GM19238 (cell line): ENCODE measurements at regions not wholly inside any gene's neighbourhood (a gene's known extent, or its start where the extent isn't known, plus 50 kb on each side); places are given as distances from the start of the nearest gene placed in this dataset.
"Not testable (repeated sequence)": the region's sequence is repeated elsewhere in the genome, so short reads cannot be mapped to it uniquely, and the experiment has no call there.

Source experiments
- DNase-seq: peaks from one replicate; pipeline ENCODE4 v3.0.0; 2011; ENCODE audit warnings: low spot score; ENCODE audit not compliant: insufficient read length

DNA sequence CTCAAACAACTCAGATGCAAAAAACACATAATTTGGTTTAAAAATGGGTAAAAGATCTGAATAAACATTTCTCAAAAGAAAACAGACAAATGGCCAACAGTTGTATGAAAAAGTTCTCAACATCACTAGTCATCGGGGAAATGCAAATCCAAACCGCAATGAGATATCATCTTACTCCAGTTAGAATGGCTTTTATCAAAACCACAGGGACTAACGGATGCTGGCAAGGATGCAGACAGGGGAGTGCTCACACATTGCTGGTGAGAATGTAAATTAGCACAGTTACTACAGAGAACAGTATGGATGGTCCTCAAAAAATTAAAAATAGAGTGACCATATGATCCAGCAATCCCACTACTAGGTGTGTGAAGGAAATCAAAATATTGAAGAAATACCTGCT lies 589.1 kb upstream of the ADAMTS16 start:
- no peak for DNase-seq

DNA sequence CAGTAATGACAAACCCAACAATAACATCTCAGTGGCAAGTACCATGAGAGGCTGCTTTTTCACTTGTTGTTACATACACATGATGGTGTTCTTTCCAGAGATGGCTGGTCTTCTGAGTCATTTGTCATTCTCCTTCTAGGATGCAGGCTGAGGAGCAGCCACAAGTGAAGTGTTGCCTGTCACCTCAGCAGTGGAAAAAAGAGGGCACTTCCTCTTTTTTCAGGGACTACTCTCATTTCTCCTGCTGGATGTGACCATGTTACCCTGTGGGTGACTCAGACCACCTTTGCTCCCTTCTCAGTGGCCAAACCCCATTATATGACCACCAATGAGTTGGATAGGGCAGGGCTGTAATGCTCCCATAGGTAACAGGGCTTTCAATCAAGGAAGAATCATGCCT lies 587.0 kb upstream of the ADAMTS16 start:
- DNase-seq, result no peak

DNA sequence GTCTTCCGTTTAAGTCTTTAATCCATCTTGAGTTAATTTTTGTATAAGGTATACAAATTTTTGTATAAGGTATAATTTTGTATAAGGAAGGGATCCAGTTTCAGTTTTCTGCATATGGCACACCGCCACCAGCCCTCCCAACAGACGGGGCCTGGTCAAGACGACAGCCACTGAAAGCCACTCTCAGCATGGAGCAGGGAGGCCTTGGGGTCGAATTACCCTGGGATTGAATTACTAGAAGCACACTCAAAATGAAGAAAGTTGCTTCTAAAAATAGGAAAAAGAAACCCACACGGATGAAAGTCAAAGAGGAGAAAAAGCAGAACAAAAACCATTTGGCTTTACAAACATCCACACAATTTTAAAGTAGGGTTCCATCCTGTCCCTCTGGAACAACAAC lies 586.2 kb upstream of the ADAMTS16 start:
- DNase-seq, result no peak

DNA sequence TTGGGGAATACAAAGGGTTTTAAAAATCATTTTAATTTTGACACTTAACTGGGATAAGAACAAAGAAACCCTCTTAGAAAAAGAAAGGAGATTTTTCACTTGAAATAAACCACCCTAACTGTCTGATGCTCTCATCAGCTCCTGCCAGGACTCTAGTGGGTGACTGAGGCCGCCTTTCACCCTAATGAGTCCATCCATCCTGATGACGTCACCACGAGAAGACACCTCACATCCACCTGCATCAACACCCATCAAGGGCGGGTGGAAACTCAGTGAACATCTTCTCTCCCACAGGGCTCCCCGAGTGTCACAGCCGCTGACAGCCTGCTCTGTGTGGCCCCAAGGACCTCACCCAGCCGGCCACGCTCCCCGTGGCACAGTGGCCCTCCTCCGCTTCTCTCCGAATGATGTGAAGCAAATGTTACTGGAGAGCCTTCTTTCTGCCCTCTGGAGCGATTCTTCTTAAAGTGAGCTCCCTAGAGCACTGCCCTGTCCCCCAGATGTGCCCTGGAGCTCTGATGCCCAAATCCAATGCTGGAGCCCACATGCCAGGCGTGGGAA lies 584.3 kb upstream of the ADAMTS16 start:
- DNase-seq, result no peak

DNA sequence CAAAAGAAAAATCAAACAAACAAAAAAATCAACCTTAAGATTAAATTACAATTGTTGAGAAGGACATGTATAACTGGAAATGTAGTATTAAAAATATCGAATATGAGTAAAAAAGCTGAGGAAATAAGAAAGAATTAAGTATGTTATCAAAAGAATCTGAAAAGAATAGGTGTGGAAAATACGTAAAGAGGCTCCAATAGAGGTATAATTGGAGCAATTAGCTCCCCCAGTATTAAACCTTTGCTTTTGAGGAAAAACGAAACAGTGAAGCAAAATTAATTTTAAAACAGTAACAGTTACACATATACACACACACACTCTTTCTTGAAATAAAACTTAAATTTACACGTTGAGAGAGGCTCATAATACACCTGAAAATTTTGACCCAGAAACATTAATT lies 578.7 kb upstream of the ADAMTS16 start:
- DNase-seq, result no peak

DNA sequence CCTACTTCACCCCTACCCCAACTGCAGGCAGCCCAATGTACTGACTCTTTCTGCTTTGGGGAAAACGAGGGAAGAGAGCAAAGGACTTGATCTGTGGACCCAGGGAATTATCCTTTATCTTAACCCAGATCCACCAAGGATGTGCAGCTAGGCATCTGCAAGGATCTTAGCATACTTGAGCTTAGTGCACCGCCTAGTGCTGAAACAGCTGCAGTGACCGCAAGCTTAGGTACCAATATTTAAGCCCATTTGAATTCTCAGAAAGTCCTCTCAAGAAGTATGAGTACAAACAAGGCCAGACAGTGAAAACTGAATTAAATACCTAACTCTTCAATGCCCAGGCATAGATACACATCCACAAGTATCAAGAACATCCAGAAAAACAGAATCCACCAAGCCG lies 576.7 kb upstream of the ADAMTS16 start:
- DNase-seq, result no peak

DNA sequence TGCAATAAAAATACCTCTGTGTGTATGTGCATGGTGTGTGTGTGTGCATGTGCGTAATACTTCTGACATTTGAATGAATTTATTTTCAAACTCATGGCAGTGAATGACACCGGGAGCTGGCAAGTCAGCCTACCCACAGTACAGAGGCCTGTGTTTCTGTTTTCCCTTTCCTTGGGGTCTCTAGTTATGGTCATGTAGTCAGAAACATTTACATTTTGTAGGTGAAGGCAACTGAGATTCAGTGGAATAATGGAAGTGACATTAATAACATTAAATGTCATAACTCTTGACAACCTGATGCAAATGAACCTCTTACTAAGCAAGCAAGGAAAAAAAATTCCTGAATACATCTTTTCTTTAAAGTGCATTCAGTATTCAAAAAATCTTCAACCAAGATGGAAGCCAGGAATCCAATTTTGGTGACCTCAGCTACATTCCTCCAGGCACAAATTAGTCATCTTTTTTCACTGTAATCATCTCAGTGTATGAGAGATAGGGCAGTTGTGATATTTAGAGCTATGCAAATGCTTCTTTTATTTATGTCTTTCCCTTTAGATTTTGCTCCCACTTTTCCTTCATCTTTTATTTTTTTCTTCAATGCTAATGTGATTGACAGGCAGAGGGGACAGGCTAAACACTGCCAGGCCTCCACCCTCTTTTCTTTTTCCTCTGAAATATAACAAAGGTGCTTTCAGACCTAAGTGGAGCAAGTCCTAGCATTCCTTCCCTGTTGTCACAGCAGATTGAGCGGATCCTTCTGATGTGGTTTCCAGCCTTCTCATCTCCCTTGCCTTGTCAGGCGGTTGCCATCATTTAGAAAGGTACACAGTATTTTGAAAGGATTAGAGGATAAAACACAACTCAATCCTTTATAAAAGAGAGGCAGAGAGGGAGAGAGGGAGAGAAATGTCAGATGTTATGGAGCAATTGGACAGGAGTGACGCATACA lies 569.8 kb upstream of the ADAMTS16 start:
- DNase-seq, result no peak

DNA sequence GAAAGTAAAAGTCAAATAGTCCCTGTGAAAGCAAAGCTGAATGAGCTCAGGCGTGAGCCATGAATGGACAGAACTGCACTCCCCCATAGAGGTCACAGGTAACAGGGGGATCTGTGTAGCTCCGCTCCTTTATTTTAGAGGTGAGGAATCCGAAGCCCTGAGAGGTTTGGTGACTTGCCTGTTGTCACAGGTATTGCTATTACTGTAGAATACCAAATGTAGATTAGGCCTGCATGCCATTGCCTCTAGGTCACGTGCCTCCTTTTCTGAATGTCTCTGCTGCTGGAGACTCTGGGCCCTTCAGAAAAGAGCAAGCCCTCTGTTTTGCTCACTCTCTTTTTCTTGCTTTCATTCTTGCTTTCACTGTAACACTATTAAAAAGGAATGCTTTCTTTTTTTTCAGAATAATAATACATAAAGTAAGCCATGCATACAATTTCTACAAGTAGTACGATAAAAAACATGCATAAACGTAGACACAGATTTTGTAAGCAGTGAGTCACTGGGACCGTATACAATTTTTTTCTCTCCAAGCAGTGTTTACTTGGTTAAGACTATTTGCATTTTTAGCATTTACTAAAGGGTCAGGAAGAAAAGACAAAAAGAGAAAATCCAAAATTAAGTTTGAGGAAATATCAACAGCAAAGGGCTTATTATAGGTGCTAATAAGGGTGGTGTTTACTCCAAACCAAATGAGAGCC lies 568.7 kb upstream of the ADAMTS16 start:
- DNase-seq, result no peak

DNA sequence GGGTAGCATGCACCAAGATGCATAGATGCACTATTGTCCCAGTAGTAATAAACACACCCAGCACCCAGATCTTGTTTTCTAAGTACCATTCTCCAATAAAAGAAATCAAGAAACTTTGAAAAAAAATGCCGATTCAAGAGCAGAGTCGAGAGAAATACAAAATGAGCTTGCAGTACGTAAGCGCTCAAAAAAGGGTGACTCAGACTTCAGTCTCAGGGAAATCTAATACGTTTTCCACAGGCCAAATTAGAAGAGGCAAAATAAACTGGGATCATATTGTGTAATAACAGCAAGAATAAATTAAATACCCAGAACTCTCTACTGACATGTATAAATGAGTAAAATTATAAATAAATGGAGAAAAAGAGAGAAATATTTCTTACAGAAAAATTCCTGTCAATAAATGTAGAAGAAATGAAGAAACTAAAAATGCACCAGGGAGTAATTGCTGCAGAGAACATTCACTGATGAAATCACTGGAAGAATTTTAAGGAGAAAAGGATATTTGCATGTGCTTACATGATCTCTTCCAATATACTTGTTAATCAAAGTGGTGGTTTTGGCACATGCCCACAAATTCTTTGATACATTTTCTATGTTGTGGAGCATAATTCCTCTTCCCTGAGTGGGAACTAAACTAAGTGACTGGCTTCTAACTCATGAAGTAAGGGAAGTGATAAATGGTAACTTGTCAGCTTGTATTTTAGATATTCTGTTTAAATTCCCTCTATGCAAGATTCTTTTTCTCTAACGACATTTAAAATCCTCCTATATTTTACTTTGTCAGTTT lies 567.6 kb upstream of the ADAMTS16 start:
- DNase-seq, result no peak

DNA sequence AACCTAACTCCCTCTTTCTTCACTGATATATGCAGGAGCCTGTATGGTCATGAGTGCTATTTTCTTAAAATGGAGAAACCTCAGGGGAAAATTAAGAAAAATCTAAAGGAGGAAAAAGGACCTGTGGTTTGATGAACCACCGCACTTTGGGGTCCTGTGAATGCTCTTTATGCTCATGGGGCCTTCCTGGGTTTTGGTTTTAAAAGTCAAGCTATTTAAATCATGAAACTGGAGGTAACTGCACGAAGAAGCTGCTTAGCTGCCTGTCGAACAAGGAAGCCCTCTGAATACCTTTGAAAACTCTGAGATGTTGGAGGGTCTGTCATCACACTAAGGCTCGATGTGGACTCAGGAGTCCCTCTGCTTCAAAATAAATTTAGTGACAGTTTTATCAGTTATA lies 564.5 kb upstream of the ADAMTS16 start:
- DNase-seq, result no peak

DNA sequence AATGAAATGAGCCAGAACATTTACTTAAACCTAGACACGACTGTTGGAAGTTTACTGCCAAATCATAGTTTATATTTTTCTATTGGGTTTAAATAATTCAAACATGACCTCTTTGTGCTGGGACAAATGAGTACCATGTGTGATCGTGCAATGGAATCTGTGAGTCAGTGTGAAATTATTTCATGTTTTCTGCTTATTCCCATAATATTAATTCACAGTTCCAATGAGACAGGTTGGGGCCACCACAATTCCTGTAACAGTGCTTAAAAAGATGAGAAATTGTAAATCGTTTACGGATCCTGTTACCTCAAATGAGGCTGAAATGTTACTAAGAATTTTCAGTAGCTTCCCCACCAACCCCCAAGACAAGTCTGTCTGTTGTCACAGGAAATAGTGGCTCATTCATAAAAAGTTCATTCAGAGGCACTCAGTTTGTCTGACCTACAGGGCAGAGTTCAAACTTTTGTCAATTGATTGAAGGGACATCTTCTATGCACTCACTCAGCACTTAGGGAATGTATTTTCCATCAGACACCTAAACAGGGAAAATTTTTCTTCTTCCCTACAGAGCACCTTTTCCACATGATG lies 563.9 kb upstream of the ADAMTS16 start:
- no peak for DNase-seq

DNA sequence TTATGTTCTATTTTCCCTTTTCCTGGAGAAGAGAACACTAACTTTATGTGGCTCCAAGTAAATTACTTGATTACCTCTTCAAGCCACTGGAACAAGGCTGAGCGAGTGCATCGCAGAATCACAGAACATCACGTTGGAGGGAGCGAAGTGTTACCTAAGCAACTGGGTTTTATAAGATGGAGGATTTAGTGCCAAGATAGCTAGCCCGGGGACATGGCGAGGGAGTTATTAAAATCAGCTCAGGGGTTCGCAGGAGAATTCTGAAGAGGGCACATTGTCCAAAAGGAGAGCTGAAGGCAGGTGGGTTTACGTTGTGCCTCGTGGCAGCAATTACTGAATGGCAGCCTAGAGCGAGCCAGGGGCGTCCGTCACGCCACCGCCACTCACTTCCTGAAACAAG lies 563.2 kb upstream of the ADAMTS16 start:
- no peak for DNase-seq

DNA sequence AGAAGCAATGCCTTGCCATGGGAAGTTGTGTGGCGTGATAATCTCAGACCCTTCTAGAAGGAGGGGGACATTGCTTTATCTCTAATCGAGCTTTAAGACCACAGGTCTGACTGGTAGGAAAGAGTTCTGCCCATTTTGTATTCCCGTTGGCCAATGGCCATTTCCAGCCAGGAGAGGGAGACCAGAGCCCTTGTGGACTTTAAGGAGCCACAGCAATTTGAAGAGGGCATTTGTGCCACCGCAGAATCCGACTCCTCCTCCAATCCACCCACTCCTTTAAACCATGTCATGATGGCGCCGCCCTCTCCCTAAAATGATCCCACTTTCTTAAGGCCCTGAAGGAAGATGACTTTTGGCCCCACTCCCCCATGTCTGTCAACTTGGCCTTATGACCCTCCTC lies 560.5 kb upstream of the ADAMTS16 start:
- DNase-seq, result no peak

DNA sequence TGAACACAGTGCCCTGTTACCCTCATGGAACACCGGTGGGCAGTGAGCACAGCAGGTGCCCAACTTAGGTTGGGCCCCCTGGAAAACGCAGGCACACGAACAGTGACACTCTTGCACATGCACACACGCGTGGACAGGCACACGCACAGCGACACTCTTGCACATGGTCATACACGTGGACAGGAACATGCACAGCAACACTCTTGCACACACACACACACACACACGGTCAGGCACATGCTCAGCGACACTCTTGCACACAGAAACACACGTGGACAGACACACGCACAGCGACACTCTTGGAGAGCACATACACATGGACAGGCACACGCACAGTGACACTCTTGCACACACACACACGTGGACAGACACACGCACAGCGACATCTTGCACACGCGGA lies 559.4 kb upstream of the ADAMTS16 start:
- DNase-seq, result no peak

DNA sequence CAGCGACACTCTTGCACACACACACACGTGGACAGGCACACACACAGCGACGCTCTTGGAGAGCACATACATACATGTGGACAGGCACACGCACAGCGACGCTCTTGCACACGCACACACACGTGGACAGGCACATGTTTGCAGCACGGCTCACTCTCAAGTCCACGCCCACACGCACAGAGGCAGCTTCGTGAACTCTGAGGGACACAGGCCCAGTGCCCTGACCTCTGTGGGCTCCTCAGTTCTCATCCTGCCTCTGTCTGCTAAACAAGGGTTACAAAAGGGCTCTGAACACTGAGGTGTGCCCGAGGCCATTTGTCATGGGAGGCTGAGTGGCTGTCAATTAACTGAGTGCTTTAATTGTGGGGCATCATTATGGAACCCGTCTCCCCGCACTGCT lies 558.8 kb upstream of the ADAMTS16 start:
- no peak for DNase-seq

DNA sequence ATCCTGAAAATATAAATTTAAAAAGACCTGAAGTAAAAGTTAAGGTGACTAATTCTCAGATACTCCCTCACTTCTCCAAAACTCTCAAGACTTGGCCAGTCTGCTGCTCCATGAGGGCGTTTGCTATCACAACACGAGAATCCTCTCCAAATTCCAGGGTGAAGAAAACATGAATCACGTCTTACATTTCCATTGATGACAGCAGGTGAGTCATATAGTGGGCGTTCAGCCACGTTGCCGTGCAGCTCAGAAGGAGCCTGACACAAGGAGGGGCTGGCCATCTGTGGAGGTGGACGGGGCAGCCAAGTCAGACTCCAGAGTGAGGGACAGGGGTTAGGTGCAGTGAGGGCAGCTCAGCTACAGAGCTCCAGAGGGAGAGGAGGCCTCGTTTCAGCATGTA lies 555.1 kb upstream of the ADAMTS16 start:
- no peak for DNase-seq

DNA sequence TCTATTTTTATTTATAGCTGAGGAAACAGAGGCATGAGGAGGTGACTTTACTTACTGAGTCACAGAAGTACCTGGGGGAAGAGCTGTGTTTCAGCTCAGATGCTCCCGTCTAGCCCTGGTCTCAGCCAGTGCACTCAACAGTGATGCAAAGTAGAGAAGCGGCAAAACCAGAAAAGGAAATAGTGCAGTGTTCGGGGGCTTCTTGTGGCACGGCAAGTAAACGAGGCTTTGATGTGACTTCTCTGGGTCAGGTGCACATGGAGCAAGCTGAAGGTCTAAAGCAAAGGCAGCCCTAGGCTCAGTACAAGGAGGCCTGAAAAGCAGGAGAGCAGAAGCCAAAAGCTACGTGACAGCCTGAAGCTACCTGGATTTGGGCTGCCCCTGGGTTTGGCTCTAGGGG lies 526.7 kb upstream of the ADAMTS16 start:
- DNase-seq, result no peak

DNA sequence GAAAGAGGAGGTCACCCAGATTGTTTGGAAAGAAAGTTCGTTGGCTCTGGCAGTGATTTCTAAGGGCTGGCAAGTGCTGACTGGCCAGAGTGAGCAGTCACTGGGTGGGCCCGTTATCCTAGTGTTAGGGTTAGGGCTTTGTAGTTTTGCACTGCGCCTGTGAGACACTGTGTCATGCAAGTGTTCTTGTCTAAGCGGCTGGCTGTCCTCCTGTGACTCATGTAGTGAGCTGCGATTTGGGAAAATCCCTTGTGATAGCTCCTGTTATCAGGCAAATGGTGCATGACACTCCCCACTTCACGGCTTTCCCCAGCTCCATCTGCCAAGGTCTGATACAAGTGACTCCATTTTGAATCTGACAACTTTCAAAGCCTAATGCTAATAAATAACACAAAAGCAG lies 526.0 kb upstream of the ADAMTS16 start:
- no peak for DNase-seq

DNA sequence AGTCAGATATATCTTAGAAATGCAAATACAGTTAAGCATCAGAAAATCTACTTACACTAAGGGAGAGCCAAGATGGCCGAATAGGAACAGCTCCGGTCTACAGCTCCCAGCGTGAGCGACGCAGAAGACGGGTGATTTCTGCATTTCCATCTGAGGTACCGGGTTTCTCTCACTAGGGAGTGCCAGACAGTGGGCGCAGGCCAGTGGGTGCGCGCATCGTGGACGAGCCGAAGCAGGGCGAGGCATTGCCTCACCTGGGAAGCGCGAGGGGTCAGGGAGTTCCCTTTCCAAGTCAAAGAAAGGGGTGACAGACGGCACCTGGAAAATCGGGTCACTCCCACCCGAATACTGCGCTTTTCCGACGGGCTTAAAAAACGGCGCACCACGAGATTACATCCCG lies 524.8 kb upstream of the ADAMTS16 start:
- not testable (repeated sequence) for DNase-seq

DNA sequence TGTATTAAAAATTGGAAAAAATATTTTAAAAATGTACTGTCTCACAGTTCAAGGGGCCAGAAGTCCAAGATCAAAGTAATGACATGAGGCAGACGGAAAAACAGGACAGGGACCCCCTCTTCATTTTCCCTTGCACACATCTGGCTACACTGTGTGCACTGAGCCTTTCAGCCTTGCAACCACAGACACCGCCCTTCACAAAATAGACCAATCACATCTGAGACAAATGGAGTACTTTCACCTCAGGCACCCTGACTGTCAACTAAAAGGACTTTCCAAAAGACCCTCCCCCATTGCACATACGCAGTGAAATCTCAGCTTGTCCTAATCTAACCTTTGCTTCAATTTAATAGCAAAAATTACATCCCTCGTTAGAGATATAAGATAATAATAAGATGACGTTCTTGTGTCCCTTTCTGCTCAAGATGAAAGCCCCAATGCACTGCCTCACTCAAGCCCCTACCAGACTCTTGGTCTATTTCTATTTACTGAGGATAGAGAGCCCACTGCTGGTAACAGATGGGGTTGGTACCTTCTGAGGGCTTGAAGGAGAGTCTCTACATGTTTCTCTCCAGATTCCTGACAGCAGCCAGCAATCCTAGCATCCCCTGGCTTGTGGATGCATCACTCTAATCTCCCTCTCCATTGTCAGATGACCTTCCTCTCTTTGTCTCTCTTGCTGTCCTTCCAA lies 514.8 kb upstream of the ADAMTS16 start:
- DNase-seq, result no peak

DNA sequence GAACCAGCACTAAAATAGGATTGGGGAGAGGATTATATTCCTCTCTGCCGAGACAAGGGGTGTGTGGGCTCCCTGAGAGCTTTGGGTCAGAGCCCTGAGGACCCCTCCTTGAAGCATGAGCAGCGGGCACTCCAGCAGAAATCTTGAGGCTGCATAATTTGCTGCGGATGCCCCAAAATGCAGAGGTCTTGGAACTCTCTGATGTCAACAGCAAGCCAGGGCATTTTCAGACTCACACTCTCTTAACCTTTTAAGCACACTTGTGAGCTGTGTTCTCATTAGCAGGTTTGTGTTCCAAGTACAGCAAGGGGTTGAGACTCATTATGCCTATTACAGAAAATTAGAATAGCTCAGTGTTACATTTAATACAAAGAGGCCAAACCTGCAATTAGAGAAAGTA lies 513.0 kb upstream of the ADAMTS16 start:
- no peak for DNase-seq
